ENCODE measurements at regions not wholly inside any gene's neighbourhood (a gene's known extent, or its start where the extent isn't known, plus 50 kb on each side); places are given as distances from the start of the nearest gene placed in this dataset.

DNA sequence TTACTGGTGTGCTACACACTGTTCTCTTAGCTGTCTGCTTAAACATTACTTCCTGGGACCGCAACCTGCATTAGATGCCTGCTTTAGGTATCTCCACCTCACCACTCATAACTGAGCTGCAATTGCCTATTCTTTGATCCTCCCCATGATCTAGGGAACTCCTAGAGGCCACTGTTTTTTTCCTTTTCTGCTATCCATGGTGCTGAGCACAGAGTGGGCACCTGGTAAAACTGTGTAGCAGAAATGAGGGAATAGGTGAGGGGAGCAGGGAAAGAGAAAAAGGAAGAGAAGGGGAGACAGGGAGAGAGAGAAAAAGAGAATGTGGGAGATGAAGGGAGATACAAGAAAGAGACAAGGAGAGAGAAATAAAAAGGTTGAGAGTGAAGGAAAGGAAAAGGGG lies 434.9 kb downstream of the ADRA2A start:
- TF ChIP-seq POLR2AphosphoS5 (IDR thresholded peaks at IDR 0.05; ENCODE audit: insufficient read depth, low read depth, low read length) (no peak), CTCF (IDR thresholded peaks at IDR 0.05; ENCODE audit: extremely low read depth in 1 of 2, insufficient read depth in 1 of 2, low read depth in 1 of 2, low read length in 2 of 2) (no peak), POLR2A (IDR thresholded peaks at IDR 0.05; ENCODE audit: low read depth, low read length) (no peak)

Data from endothelial cell of umbilical vein (primary cell).